GM21825 (cell line): ENCODE measurements at regions not wholly inside any gene's neighbourhood (a gene's known extent, or its start where the extent isn't known, plus 50 kb on each side); places are given as distances from the start of the nearest gene placed in this dataset.

ENCODE experiments used
- ATAC-seq: cut with Tn5 transposase; IDR thresholded peaks from one replicate; pipeline ENCODE4 v1.9.1; 2021; ENCODE audit warnings: mild to moderate bottlenecking, moderate library complexity; ENCODE audit not compliant: unreplicated experiment

- no peak for ATAC-seq
Measured at GRCh38 chr9:88751781-88752180, 216.8 kb downstream of the NXNL2 start.

GRCh38 chr9:88753691-88754367 is 218.9 kb downstream of the NXNL2 start:
- no peak for ATAC-seq

- ATAC-seq = no peak
Measured at GRCh38 chr9:88754452-88754851, 219.5 kb downstream of the NXNL2 start.

GRCh38 chr9:88754886-88755285 is 219.9 kb downstream of the NXNL2 start:
- ATAC-seq = no peak

GRCh38 chr9:88757406-88758010 is 222.5 kb downstream of the NXNL2 start:
- no peak for ATAC-seq

GRCh38 chr9:88759364-88759763 is 224.4 kb downstream of the NXNL2 start:
- ATAC-seq = no peak

GRCh38 chr9:88766778-88767503 is 224.3 kb upstream of the S1PR3 start:
- no peak for ATAC-seq

- no peak for ATAC-seq
Measured at GRCh38 chr9:88767504-88767790, 223.8 kb upstream of the S1PR3 start.

GRCh38 chr9:88772575-88772974 is 218.7 kb upstream of the S1PR3 start:
- no peak for ATAC-seq

GRCh38 chr9:88773126-88773525 is 218.1 kb upstream of the S1PR3 start:
- ATAC-seq = no peak

- ATAC-seq = no peak
Measured at GRCh38 chr9:88773627-88774244, 217.5 kb upstream of the S1PR3 start.

GRCh38 chr9:88775037-88775471 is 216.2 kb upstream of the S1PR3 start:
- no peak for ATAC-seq

GRCh38 chr9:88775559-88775958 is 215.7 kb upstream of the S1PR3 start:
- ATAC-seq = no peak

GRCh38 chr9:88775966-88776365 is 215.3 kb upstream of the S1PR3 start:
- no peak for ATAC-seq

GRCh38 chr9:88776717-88777497 is 214.4 kb upstream of the S1PR3 start:
- no peak for ATAC-seq

- ATAC-seq = peak; percentile 61
Measured at GRCh38 chr9:88777498-88778312, 213.6 kb upstream of the S1PR3 start.

- no peak for ATAC-seq
Measured at GRCh38 chr9:88781628-88782391, 209.5 kb upstream of the S1PR3 start.

- no peak for ATAC-seq
Measured at GRCh38 chr9:88782931-88783710, 208.1 kb upstream of the S1PR3 start.

- ATAC-seq = no peak
Measured at GRCh38 chr9:88783711-88784083, 207.6 kb upstream of the S1PR3 start.
